Body of pancreas (tissue), 4 donors: ENCODE measurements at regions not wholly inside any gene's neighbourhood (a gene's known extent, or its start where the extent isn't known, plus 50 kb on each side); places are given as distances from the start of the nearest gene placed in this dataset.

Experiments
- CTCF ChIP-seq, 7 experiments: fragments of 450-650 bp in 4 of 7; fragments of 200-600 bp in 3 of 7; sonication (generic) in 3 of 7; IDR thresholded peaks; one replicate each; pipeline ENCODE4 v1.5.1; 2016 to 2019; ENCODE audit warnings: antibody characterized with exemption in 7 of 7
- POLR2A ChIP-seq, 3 donors: fragments of 450-650 bp; IDR thresholded peaks; one replicate each; pipeline ENCODE4 v1.6.1; 2016; ENCODE audit warnings: antibody characterized with exemption in 3 of 3, mild to moderate bottlenecking in 2 of 3

- TF ChIP-seq POLR2A (IDR thresholded peaks at IDR 0.05), result no peak
- TF ChIP-seq CTCF (IDR thresholded peaks at IDR 0.05), result no peak
Observed at GRCh38 chr15:88365124-88365523, 102.1 kb downstream of the MRPL46 start.
